SU-DHL-6 (cell line): ENCODE measurements at regions not wholly inside any gene's neighbourhood (a gene's known extent, or its start where the extent isn't known, plus 50 kb on each side); places are given as distances from the start of the nearest gene placed in this dataset.

ENCODE experiments used
- H2AFZ ChIP-seq: fragments of 200-600 bp; sonication (generic); 2 replicates; pipeline ENCODE4 v1.6.1; 2014; ENCODE audit warnings: low read depth, mild to moderate bottlenecking, moderate library complexity, mixed read lengths, antibody characterized with exemption, low read length; ENCODE audit not compliant: severe bottlenecking
- H3F3A ChIP-seq: fragments of 200-600 bp; shearing (Covaris generic); 2 replicates; pipeline ENCODE4 v1.6.0; 2016; ENCODE audit warnings: antibody characterized with exemption, mild to moderate bottlenecking; ENCODE audit not compliant: insufficient read depth
- H3K27ac ChIP-seq: fragments of 200-600 bp; sonication (generic); 2 replicates; pipeline ENCODE4 v1.5.1; 2016; ENCODE audit warnings: low read depth, mild to moderate bottlenecking, low read length, moderate library complexity, mixed read lengths
- H3K27me3 ChIP-seq: fragments of 200-600 bp; sonication (generic), shearing (Covaris generic); 2 replicates; pipeline ENCODE4 v1.6.0; 2014; ENCODE audit warnings: mild to moderate bottlenecking, low read length
- H3K36me3 ChIP-seq: fragments of 200-600 bp; sonication (generic); 2 replicates; pipeline ENCODE4 v1.6.1; 2014; ENCODE audit warnings: mild to moderate bottlenecking, low read length, mixed read lengths
- H3K4me2 ChIP-seq: fragments of 300-600, 200-600 bp; shearing (Covaris generic), sonication (generic); 2 replicates; pipeline ENCODE4 v1.6.0; 2014; ENCODE audit warnings: low read length, low read depth, mild to moderate bottlenecking; ENCODE audit not compliant: poor library complexity, severe bottlenecking
- H3K4me3 ChIP-seq: fragments of 200-600 bp; sonication (generic); 2 replicates; pipeline ENCODE4 v1.5.1; 2014; ENCODE audit warnings: antibody characterized with exemption, low read length, mild to moderate bottlenecking, mixed read lengths; ENCODE audit not compliant: insufficient read depth, poor library complexity, severe bottlenecking
- H3K79me2 ChIP-seq: fragments of 200-600 bp; sonication (generic); 2 replicates; pipeline ENCODE4 v1.6.1; 2014; ENCODE audit warnings: mild to moderate bottlenecking, low read length, moderate library complexity; ENCODE audit not compliant: insufficient read depth
- H3K9ac ChIP-seq: fragments of 200-600 bp; sonication (generic); 2 replicates; pipeline ENCODE4 v1.7.0; 2014; ENCODE audit warnings: mild to moderate bottlenecking, low read length
- H3K9me2 ChIP-seq: fragments of 200-600 bp; sonication (generic); replicated peaks from 2 replicates; pipeline ENCODE4 v1.6.1; 2014; ENCODE audit warnings: low read length; ENCODE audit not compliant: insufficient read depth
- H3K9me3 ChIP-seq: fragments of 200-600 bp; sonication (generic); 2 replicates; pipeline ENCODE4 v1.6.1; 2014; ENCODE audit warnings: low read length, mixed read lengths; ENCODE audit not compliant: insufficient read depth
- H4K20me1 ChIP-seq: fragments of 200-600 bp; sonication (generic); 2 replicates; pipeline ENCODE4 v1.6.1; 2014; ENCODE audit warnings: low read depth, mild to moderate bottlenecking, antibody characterized with exemption, low read length, moderate library complexity, mixed read lengths
- EZH2phosphoT487 ChIP-seq: fragments of 200-600 bp; sonication (generic), shearing (Covaris generic); conservative IDR thresholded peaks from 2 replicates; pipeline ENCODE4 v1.6.1; 2018; ENCODE audit warnings: mild to moderate bottlenecking, antibody characterized with exemption, low read length, moderate library complexity, mixed read lengths
- TF ChIP-seq, protein P1 (sequence below): fragments of 200-600 bp; sonication (generic); IDR thresholded peaks from one replicate; pipeline ENCODE4 v1.5.1; 2017; ENCODE audit warnings: antibody characterized with exemption, mild to moderate bottlenecking, low read length, moderate library complexity; ENCODE audit not compliant: insufficient read depth, poor library complexity, severe bottlenecking

DNA sequence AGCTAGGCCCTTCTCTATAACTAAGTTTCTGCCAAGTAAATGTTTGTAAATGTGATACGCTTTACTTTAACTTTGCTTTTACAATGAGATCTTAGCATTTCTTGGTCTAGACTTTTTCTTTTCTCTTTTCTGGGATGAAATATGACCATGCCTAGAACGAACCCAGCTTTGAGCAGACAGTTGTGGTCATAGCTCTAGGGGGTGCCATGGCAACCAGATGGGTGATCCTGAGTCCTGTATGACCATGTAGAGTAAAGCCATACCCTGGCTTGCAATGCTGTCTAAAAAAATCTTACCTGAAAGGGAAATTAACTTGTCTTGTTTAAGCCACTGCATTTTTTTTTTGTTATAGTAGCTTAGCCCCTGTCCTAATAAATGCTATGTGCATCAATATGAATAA lies 956.3 kb downstream of the SLC4A3 start:
- Histone ChIP-seq H3K9ac (no peak overlapping the region), H3K36me3 (no peaks in the 10 kb centered on the region), H3K9me3 (no peaks in the 10 kb centered on the region), H4K20me1 (no peaks in the 10 kb centered on the region), H3K4me2 (no peak overlapping the region), H3K79me2 (no peaks in the 10 kb centered on the region), H3K27ac (no peak overlapping the region), H3K4me3 (no peak overlapping the region), H3K9me2 (no peaks in the 10 kb centered on the region), H2AFZ (no peak overlapping the region), H3F3A (no peaks in the 10 kb centered on the region), H3K27me3 (no peaks in the 10 kb centered on the region)
- TF ChIP-seq, protein P1, sequence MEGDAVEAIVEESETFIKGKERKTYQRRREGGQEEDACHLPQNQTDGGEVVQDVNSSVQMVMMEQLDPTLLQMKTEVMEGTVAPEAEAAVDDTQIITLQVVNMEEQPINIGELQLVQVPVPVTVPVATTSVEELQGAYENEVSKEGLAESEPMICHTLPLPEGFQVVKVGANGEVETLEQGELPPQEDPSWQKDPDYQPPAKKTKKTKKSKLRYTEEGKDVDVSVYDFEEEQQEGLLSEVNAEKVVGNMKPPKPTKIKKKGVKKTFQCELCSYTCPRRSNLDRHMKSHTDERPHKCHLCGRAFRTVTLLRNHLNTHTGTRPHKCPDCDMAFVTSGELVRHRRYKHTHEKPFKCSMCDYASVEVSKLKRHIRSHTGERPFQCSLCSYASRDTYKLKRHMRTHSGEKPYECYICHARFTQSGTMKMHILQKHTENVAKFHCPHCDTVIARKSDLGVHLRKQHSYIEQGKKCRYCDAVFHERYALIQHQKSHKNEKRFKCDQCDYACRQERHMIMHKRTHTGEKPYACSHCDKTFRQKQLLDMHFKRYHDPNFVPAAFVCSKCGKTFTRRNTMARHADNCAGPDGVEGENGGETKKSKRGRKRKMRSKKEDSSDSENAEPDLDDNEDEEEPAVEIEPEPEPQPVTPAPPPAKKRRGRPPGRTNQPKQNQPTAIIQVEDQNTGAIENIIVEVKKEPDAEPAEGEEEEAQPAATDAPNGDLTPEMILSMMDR = no peak
- no peak for TF ChIP-seq EZH2phosphoT487

DNA sequence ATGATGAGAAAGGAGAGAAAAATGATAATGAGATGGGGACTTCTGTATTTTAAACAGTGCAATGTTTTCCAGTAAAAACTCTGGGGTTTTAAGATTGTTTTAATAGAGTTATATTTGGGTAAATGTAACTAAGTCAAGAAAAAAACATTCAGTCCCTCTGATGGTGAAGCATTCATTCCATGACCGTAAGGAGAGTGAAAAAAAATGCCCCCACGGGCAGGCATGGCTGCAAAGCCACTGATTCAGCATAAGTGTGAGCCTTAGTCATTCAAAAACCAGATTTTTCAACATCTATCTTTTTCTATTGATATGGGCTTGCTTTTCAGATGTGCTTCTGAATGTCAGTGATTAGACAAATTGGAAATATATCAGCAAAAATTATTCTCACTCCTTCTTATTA lies 957.8 kb downstream of the SLC4A3 start:
- Histone ChIP-seq H3K27me3 (no peaks in the 10 kb centered on the region), H3K4me2 (no peak overlapping the region), H3K9ac (no peak overlapping the region), H3K4me3 (no peak overlapping the region), H3K9me2 (no peaks in the 10 kb centered on the region), H3K79me2 (no peaks in the 10 kb centered on the region), H4K20me1 (no peaks in the 10 kb centered on the region), H2AFZ (no peak overlapping the region), H3K27ac (no peak overlapping the region), H3K9me3 (no peaks in the 10 kb centered on the region), H3K36me3 (no peaks in the 10 kb centered on the region), H3F3A (no peaks in the 10 kb centered on the region)
- TF ChIP-seq, protein P1 = no peak
- TF ChIP-seq EZH2phosphoT487 = no peak

DNA sequence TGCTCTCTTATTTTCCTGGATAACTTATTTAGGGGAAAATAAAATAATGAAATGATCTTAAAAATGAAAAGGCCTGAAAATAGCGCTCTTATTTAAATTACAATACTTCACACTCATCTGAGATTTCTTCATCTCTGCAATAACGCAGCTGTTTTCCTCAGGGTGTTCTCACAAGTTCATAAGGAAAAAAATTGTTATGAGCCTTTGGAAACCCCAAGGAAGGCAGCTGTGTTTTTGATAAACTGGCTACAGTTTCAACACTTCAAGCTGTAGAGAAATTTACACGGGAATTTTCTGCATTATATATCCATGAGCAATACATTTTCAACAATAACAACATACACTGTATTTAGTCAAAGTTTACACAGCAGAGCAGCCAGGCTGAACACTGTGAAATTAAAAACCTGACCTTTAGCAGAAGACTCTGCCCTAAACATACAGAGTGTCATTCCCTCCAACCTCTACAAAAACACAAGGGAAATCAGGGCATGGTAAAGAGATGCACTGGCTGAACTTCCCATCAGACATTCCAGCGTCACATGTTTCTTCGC lies 959.6 kb downstream of the SLC4A3 start:
- H3K9me3 ChIP-seq = no peaks in the 10 kb centered on the region
- no peak overlapping the region for H3K4me2 ChIP-seq
- TF ChIP-seq, protein P1 = no peak
- no peak for TF ChIP-seq EZH2phosphoT487
- H4K20me1 ChIP-seq = no peaks in the 10 kb centered on the region
- H3K27me3 ChIP-seq = no peaks in the 10 kb centered on the region
- H3K4me3 ChIP-seq = no peak overlapping the region
- H3F3A ChIP-seq = no peaks in the 10 kb centered on the region
- H3K9me2 ChIP-seq = no peaks in the 10 kb centered on the region
- no peak overlapping the region for H3K27ac ChIP-seq
- no peak overlapping the region for H2AFZ ChIP-seq
- H3K36me3 ChIP-seq = no peaks in the 10 kb centered on the region
- H3K9ac ChIP-seq = no peak overlapping the region
- H3K79me2 ChIP-seq = no peaks in the 10 kb centered on the region
